Prostate gland (tissue), 2 donors: ENCODE measurements at regions not wholly inside any gene's neighbourhood (a gene's known extent, or its start where the extent isn't known, plus 50 kb on each side); places are given as distances from the start of the nearest gene placed in this dataset.

Experiments used
- CTCF ChIP-seq, 4 experiments: fragments of 200-600 bp in 2 of 4; fragments of 450-650 bp in 2 of 4; sonication (generic) in 2 of 4; IDR thresholded peaks; 1 replicate in 3 of 4; 2 replicates in 1 of 4; pipeline ENCODE4 v1.5.1; 2016 to 2019; ENCODE audit warnings: antibody characterized with exemption in 4 of 4, mild to moderate bottlenecking in 2 of 4, moderate library complexity in 2 of 4
- POLR2A ChIP-seq: fragments of 450-650 bp; IDR thresholded peaks from one replicate; pipeline ENCODE4 v1.6.1; 2016; ENCODE audit warnings: antibody characterized with exemption, mild to moderate bottlenecking
- POLR2AphosphoS5 ChIP-seq: sonication (generic); formaldehyde crosslinking; IDR thresholded peaks from one replicate; pipeline ENCODE4 v1.6.1; 2017; ENCODE audit warnings: antibody characterized with exemption

- TF ChIP-seq CTCF (IDR thresholded peaks at IDR 0.05), result no peak
- no peak for TF ChIP-seq POLR2A
- no peak for TF ChIP-seq POLR2AphosphoS5
Observed at GRCh38 chr3:13170317-13170716, 97.1 kb upstream of the IQSEC1 start.
